ENCODE measurements at regions not wholly inside any gene's neighbourhood (a gene's known extent, or its start where the extent isn't known, plus 50 kb on each side); places are given as distances from the start of the nearest gene placed in this dataset.

GRCh38 chr10:24012249-24012803, 196.6 kb upstream of the KIAA1217 start:
- no TSS peak for BruUV-seq (replicated peaks)
- no peaks in the 10 kb centered on the region for H3K9me3 ChIP-seq (replicated peaks; ENCODE audit: control insufficient read depth, insufficient read depth, low read length)
- CTCF ChIA-PET = interaction anchor here (3.2 kb wide), 1 partner anchor 18 kb away, joined by 7 read pairs; no protein-coding TSS in a partner anchor
- RAD21 ChIA-PET (ENCODE audit: unreplicated experiment) = no interaction called here
- H2AFZ ChIP-seq (ENCODE audit: control insufficient read depth, low read depth, low read length) = no peak overlapping the region
- SMC1A ChIA-PET (ENCODE audit: uncharacterized antibody, unreplicated experiment) = no interaction called here
- no peak overlapping the region for H3K27ac ChIP-seq (ENCODE audit: control insufficient read depth, insufficient read depth)
- POLR2A ChIA-PET = interaction anchor here (1.1 kb wide), 1 partner anchor 197 kb away, joined by 3 read pairs; no protein-coding TSS in a partner anchor
- H3K4me2 ChIP-seq (ENCODE audit: control insufficient read depth, insufficient read depth) = no peak overlapping the region
- TF ChIP-seq TCF7 (IDR thresholded peaks at IDR 0.05; ENCODE audit: borderline replicate concordance) = no peak
- no peak for TF ChIP-seq USF2 (IDR thresholded peaks at IDR 0.05; ENCODE audit: borderline replicate concordance, low read depth, low read length)
- no peak for TF ChIP-seq TBL1XR1 (IDR thresholded peaks at IDR 0.05; ENCODE audit: low read depth, low read length)
- no peak for TF ChIP-seq IRF3 (IDR thresholded peaks at IDR 0.05)
- TF ChIP-seq RCOR1 (conservative IDR thresholded peaks at IDR 0.05; ENCODE audit: low read depth, low read length) = no peak
- no peak for TF ChIP-seq CREM (IDR thresholded peaks at IDR 0.05; ENCODE audit: low read depth)
- TF ChIP-seq RELA (IDR thresholded peaks at IDR 0.05; ENCODE audit: borderline replicate concordance, partially characterized antibody) = no peak
- no peak for TF ChIP-seq ZNF622 (IDR thresholded peaks at IDR 0.05)
- no peak for TF ChIP-seq RUNX3 (IDR thresholded peaks at IDR 0.05; ENCODE audit: low read length)
- no peak for TF ChIP-seq NKRF (conservative IDR thresholded peaks at IDR 0.05)
- TF ChIP-seq HSF1 (IDR thresholded peaks at IDR 0.05; ENCODE audit: low read depth, low read length) = no peak
- no peak for TF ChIP-seq BMI1 (IDR thresholded peaks at IDR 0.05; ENCODE audit: borderline replicate concordance)
- H3K9ac ChIP-seq (ENCODE audit: control insufficient read depth, insufficient read depth, low read length) = no peak overlapping the region
- no peaks in the 10 kb centered on the region for H3K36me3 ChIP-seq (ENCODE audit: control insufficient read depth in 2 of 2, insufficient read depth in 2 of 2, low read length in 1 of 2)
- ATAC-seq (peak; percentile 23; the same call in 1 of the 3 replicates), FAIRE-seq (no peak), DNase-seq (ENCODE audit: low read depth, low spot score) (no peak)
- intact Hi-C loops (cut with micrococcal nuclease; ENCODE audit: unreplicated experiment) = no loop called here
- no peaks in the 10 kb centered on the region for H4K20me1 ChIP-seq (ENCODE audit: control insufficient read depth, insufficient read depth)
- H3K27me3 ChIP-seq (replicated peaks in 1 of 2; ENCODE audit: control insufficient read depth in 2 of 2, insufficient read depth in 2 of 2, low read length in 1 of 2) = no peaks in the 10 kb centered on the region
- H3K4me1 ChIP-seq (ENCODE audit: control insufficient read depth, insufficient read depth, low read length) = no peaks in the 10 kb centered on the region
- no peak overlapping the region for H3K4me3 ChIP-seq
- H3K79me2 ChIP-seq (ENCODE audit: control insufficient read depth, insufficient read depth, low read length) = no peaks in the 10 kb centered on the region
- in situ Hi-C loops (cut with MboI) = no loop called here

Measured in GM12878 (cell line).